ELF-1 (cell line): ENCODE measurements at regions not wholly inside any gene's neighbourhood (a gene's known extent, or its start where the extent isn't known, plus 50 kb on each side); places are given as distances from the start of the nearest gene placed in this dataset.

ENCODE experiments used
- DNase-seq: peaks from one replicate; pipeline ENCODE4 v3.0.0-alpha.2; 2016; ENCODE audit warnings: low read depth, low spot score

- no peak for DNase-seq
Observed at GRCh38 chr2:181770150-181770549, 89.8 kb upstream of the NEUROD1 start.

GRCh38 chr2:181771356-181771755 lies 91.0 kb upstream of the NEUROD1 start:
- no peak for DNase-seq

- DNase-seq: no peak
Observed at GRCh38 chr2:181772334-181772733, 92.0 kb upstream of the NEUROD1 start.

- no peak for DNase-seq
Observed at GRCh38 chr2:181772777-181773176, 92.5 kb upstream of the NEUROD1 start.

- DNase-seq: no peak
Observed at GRCh38 chr2:181774685-181775084, 94.4 kb upstream of the NEUROD1 start.

GRCh38 chr2:181776336-181776735 lies 96.0 kb upstream of the NEUROD1 start:
- DNase-seq: no peak

- DNase-seq: no peak
Observed at GRCh38 chr2:181777734-181778133, 97.4 kb upstream of the NEUROD1 start.

- DNase-seq: no peak
Observed at GRCh38 chr2:181778621-181779201, 98.4 kb upstream of the NEUROD1 start.

GRCh38 chr2:181779288-181780021 lies 99.1 kb upstream of the NEUROD1 start:
- no peak for DNase-seq

- peak; percentile 49 for DNase-seq
Observed at GRCh38 chr2:181780047-181780651, 99.8 kb upstream of the NEUROD1 start.

GRCh38 chr2:181780657-181781056 lies 100.3 kb upstream of the NEUROD1 start:
- no peak for DNase-seq

GRCh38 chr2:181781078-181781786 lies 100.9 kb upstream of the NEUROD1 start:
- no peak for DNase-seq

GRCh38 chr2:181782660-181783059 lies 102.3 kb upstream of the NEUROD1 start:
- peak; percentile 81 for DNase-seq

GRCh38 chr2:181784556-181784955 lies 104.2 kb upstream of the NEUROD1 start:
- no peak for DNase-seq

GRCh38 chr2:181785691-181786344 lies 105.5 kb upstream of the NEUROD1 start:
- DNase-seq: no peak

GRCh38 chr2:181786371-181787228 lies 104.9 kb upstream of the ITPRID2 start:
- DNase-seq: no peak

- DNase-seq: no peak
Observed at GRCh38 chr2:181787310-181788048, 104.1 kb upstream of the ITPRID2 start.

- no peak for DNase-seq
Observed at GRCh38 chr2:181788897-181789555, 102.5 kb upstream of the ITPRID2 start.

GRCh38 chr2:181789827-181790448 lies 101.6 kb upstream of the ITPRID2 start:
- DNase-seq: no peak
